ENCODE measurements at regions not wholly inside any gene's neighbourhood (a gene's known extent, or its start where the extent isn't known, plus 50 kb on each side); places are given as distances from the start of the nearest gene placed in this dataset.

GRCh38 chr17:51397361-51398127 is 137.2 kb downstream of the UTP18 start:
- DNase-seq, result no peak
- 59 to 75% (median 71%) methylated on average over 8 of the region's 8 CpGs for WGBS, 4 donors
- H3K27me3 ChIP-seq, result no peaks in the 10 kb centered on the region
- H3K4me3 ChIP-seq, result no peak overlapping the region
- H3K4me1 ChIP-seq (replicated peaks in 1 of 2), result no peaks in the 10 kb centered on the region
- H3K9me3 ChIP-seq (replicated peaks in 1 of 3), result no peaks in the 10 kb centered on the region
- H3K36me3 ChIP-seq (replicated peaks in 1 of 2), result no peaks in the 10 kb centered on the region
- TF ChIP-seq CTCF (IDR thresholded peaks at IDR 0.05), result no peak
- no peak for TF ChIP-seq POLR2A (IDR thresholded peaks at IDR 0.05)
- intact Hi-C loops (cut with DNase I), result no loop called here
- H3K27ac ChIP-seq, result no peak overlapping the region

DNA sequence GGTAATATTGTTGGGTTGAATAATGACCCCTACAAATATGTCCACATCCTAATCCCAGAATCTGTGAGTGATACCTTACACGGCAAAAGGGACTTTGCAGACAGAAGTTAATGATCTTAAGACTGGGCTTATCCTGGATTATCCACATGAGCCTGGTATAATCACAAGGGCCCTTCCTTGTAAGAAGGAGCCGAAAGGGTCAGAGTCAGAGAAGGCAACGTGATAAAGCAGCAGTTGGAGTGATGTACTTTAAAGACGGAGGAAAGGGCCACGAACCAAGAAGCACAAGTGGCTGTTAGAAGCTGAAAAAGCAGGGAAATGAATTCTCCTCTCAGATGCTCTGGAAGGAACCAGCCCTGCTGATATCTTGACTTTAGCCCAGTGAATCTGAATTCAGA is 137.8 kb downstream of the UTP18 start:
- H3K4me3 ChIP-seq, result no peak overlapping the region
- no peak for DNase-seq
- H3K9me3 ChIP-seq (replicated peaks in 1 of 3), result no peaks in the 10 kb centered on the region
- 69 to 80% (median 74%) methylated on average over 5 of the region's 5 CpGs for WGBS, 4 donors
- intact Hi-C loops (cut with DNase I), result no loop called here
- no peaks in the 10 kb centered on the region for H3K4me1 ChIP-seq (replicated peaks in 1 of 2)
- H3K36me3 ChIP-seq (replicated peaks in 1 of 2), result no peaks in the 10 kb centered on the region
- H3K27ac ChIP-seq, result no peak overlapping the region
- no peaks in the 10 kb centered on the region for H3K27me3 ChIP-seq
- TF ChIP-seq POLR2A (IDR thresholded peaks at IDR 0.05) (no peak), CTCF (IDR thresholded peaks at IDR 0.05) (no peak)

- DNase-seq, result peak in 1 of 7 donors; percentile 75
- intact Hi-C loops (cut with DNase I), result no loop called here
- H3K27me3 ChIP-seq, result no peaks in the 10 kb centered on the region
- 6 to 47% (median 43%) methylated on average over 2 to 4 of the region's 4 CpGs for WGBS, 4 donors
- no peaks in the 10 kb centered on the region for H3K9me3 ChIP-seq (replicated peaks in 1 of 3)
- no peak overlapping the region for H3K4me3 ChIP-seq
- H3K4me1 ChIP-seq (replicated peaks in 1 of 2), result no peaks in the 10 kb centered on the region
- H3K27ac ChIP-seq, result no peak overlapping the region
- TF ChIP-seq POLR2A (IDR thresholded peaks at IDR 0.05), result no peak
- TF ChIP-seq CTCF (IDR thresholded peaks at IDR 0.05), result no peak
- H3K36me3 ChIP-seq (replicated peaks in 1 of 2), result no peaks in the 10 kb centered on the region
Measured at GRCh38 chr17:51398687-51399086, 138.3 kb downstream of the UTP18 start.

GRCh38 chr17:51401279-51401678 is 140.9 kb downstream of the UTP18 start:
- Histone ChIP-seq H3K4me3 (no peak overlapping the region), H3K9me3 (replicated peaks in 1 of 3) (no peaks in the 10 kb centered on the region), H3K36me3 (replicated peaks in 1 of 2) (no peaks in the 10 kb centered on the region), H3K27me3 (no peaks in the 10 kb centered on the region), H3K4me1 (replicated peaks in 1 of 2) (no peaks in the 10 kb centered on the region), H3K27ac (no peak overlapping the region)
- intact Hi-C loops (cut with DNase I), result no loop called here
- TF ChIP-seq POLR2A (IDR thresholded peaks at IDR 0.05) (no peak), CTCF (IDR thresholded peaks at IDR 0.05) (no peak)
- WGBS, 4 donors, result 52 to 72% (median 63%) methylated on average over 4 to 5 of the region's 5 CpGs
- no peak for DNase-seq

Measured in adrenal gland (tissue), 9 donors.